PC-9 (cell line): ENCODE measurements at regions not wholly inside any gene's neighbourhood (a gene's known extent, or its start where the extent isn't known, plus 50 kb on each side); places are given as distances from the start of the nearest gene placed in this dataset.

ENCODE experiments used
- BruUV-seq: library from RNA; stranded (reverse); fragments of 400-500 nt; replicated peaks from 2 replicates; lab custom pipeline; 2021; lab: Mats Ljungman, UMichigan
- CTCF ChIA-PET: fragments of 300-600 bp; sonication (Branson Sonifier 250); formaldehyde crosslinking; loops from one replicate; lab custom pipeline; 2022; ENCODE audit warnings: antibody characterized with exemption; lab: Charles Lee
- POLR2A ChIA-PET: fragments of 300-600 bp; sonication (Branson Sonifier 250); formaldehyde crosslinking; loops from one replicate; lab custom pipeline; 2022; ENCODE audit warnings: antibody characterized with exemption; ENCODE audit not compliant: unreplicated experiment; lab: Charles Lee
- DNase-seq, 2 experiments: peaks; one replicate each; pipeline versions ENCODE4 v3.0.0 to v3.0.0-alpha.2; 2015 to 2022; ENCODE audit warnings: mixed read lengths in 1 of 2
- H2AFZ ChIP-seq: fragments of 200-600 bp; sonication (generic); 2 replicates; pipeline ENCODE4 v1.8.1; 2017; ENCODE audit warnings: antibody characterized with exemption
- H3F3A ChIP-seq: fragments of 200-600 bp; sonication (generic); 2 replicates; pipeline ENCODE4 v1.8.1; 2017; ENCODE audit warnings: antibody characterized with exemption, mild to moderate bottlenecking, low read depth; ENCODE audit not compliant: insufficient read depth
- H3K27ac ChIP-seq: fragments of 200-600 bp; sonication (generic); 2 replicates; pipeline ENCODE4 v1.6.1; 2016; ENCODE audit warnings: mixed run types
- H3K27me3 ChIP-seq: fragments of 200-600 bp; sonication (generic); 2 replicates; pipeline ENCODE4 v1.6.1; 2016; ENCODE audit warnings: low read depth, mixed run types; ENCODE audit not compliant: insufficient read depth
- H3K36me3 ChIP-seq: fragments of 200-600 bp; sonication (generic); 2 replicates; pipeline ENCODE4 v1.6.1; 2016; ENCODE audit warnings: low read depth, mixed run types
- H3K4me1 ChIP-seq: fragments of 200-600 bp; sonication (generic); replicated peaks from 2 replicates; pipeline ENCODE4 v1.6.1; 2016; ENCODE audit warnings: mixed run types; ENCODE audit not compliant: insufficient read depth
- H3K4me2 ChIP-seq: fragments of 200-600 bp; sonication (generic); 2 replicates; pipeline ENCODE4 v1.6.1; 2017; ENCODE audit warnings: mixed run types
- H3K4me3 ChIP-seq: fragments of 200-600 bp; sonication (generic); 2 replicates; pipeline ENCODE4 v1.6.1; 2016; ENCODE audit warnings: mixed run types
- H3K79me2 ChIP-seq: fragments of 200-600 bp; sonication (generic); 2 replicates; pipeline ENCODE4 v1.6.1; 2017; ENCODE audit warnings: low read depth, mixed run types
- H3K9me2 ChIP-seq: fragments of 200-600 bp; sonication (generic); 2 replicates; pipeline ENCODE4 v1.8.1; 2017; ENCODE audit warnings: mild to moderate bottlenecking; ENCODE audit not compliant: insufficient read depth
- H3K9me3 ChIP-seq: fragments of 200-600 bp; sonication (generic); 2 replicates; pipeline ENCODE4 v1.8.1; 2016; ENCODE audit warnings: low read depth; ENCODE audit not compliant: insufficient read depth
- H4K20me1 ChIP-seq: fragments of 200-600 bp; sonication (generic); 2 replicates; pipeline ENCODE4 v1.8.1; 2017; ENCODE audit not compliant: insufficient read depth
- CTCF ChIP-seq: fragments of 200-600 bp; sonication (generic); conservative IDR thresholded peaks from 2 replicates; pipeline ENCODE4 v1.6.1; 2017; ENCODE audit warnings: mixed run types, antibody characterized with exemption, mild to moderate bottlenecking, moderate library complexity
- EZH2 ChIP-seq: fragments of 200-600 bp; sonication (generic); IDR thresholded peaks from 2 replicates; pipeline ENCODE4 v1.8.0; 2017; ENCODE audit warnings: antibody characterized with exemption, low read depth
- intact Hi-C: fragments of 100-400 bp; cut with micrococcal nuclease; formaldehyde crosslinking; loops from one replicate; pipeline ENCODE4 v1.10.0; 2022; ENCODE audit not compliant: unreplicated experiment

GRCh38 chr18:60984510-60984909 lies 348.7 kb upstream of the CDH20 start:
- Histone ChIP-seq H3K27ac (no peak overlapping the region), H3K4me1 (no peaks in the 10 kb centered on the region), H3K79me2 (no peaks in the 10 kb centered on the region), H3K9me2 (no peaks in the 10 kb centered on the region), H3K9me3 (no peaks in the 10 kb centered on the region), H3K36me3 (no peaks in the 10 kb centered on the region), H3F3A (no peaks in the 10 kb centered on the region), H4K20me1 (no peaks in the 10 kb centered on the region), H3K4me3 (no peak overlapping the region), H3K4me2 (no peak overlapping the region), H2AFZ (no peak overlapping the region), H3K27me3 (no peaks in the 10 kb centered on the region)
- intact Hi-C loops: no loop called here
- no peak for DNase-seq
- TF ChIP-seq CTCF (no peak), EZH2 (no peak)
- BruUV-seq: no TSS peak
- ChIA-PET CTCF (no interaction called here), POLR2A (no interaction called here)

DNA sequence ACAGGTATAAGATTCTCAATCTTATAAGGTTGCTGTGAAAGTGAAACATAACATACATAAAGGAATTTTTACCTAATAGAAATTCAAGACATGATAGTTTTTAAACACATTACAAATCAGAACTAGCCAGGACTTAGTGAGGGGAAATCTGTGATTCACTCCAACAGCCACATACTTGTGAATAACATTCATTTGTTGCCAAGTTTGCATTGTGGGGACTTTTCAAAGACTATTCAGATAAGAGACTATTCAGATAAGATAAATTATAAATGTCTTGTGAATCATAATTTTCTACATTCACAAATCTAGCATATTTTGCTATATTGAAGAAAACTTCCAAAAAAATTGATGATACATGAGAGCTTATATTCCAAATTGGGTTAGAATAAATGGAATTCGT lies 345.3 kb upstream of the CDH20 start:
- no peak for DNase-seq
- no peaks in the 10 kb centered on the region for H4K20me1 ChIP-seq
- H3F3A ChIP-seq: no peaks in the 10 kb centered on the region
- no peak overlapping the region for H2AFZ ChIP-seq
- no peaks in the 10 kb centered on the region for H3K36me3 ChIP-seq
- H3K27ac ChIP-seq: no peak overlapping the region
- CTCF ChIA-PET: no interaction called here
- H3K4me2 ChIP-seq: no peak overlapping the region
- H3K4me3 ChIP-seq: no peak overlapping the region
- H3K79me2 ChIP-seq: no peaks in the 10 kb centered on the region
- H3K9me2 ChIP-seq: no peaks in the 10 kb centered on the region
- no TSS peak for BruUV-seq
- no peaks in the 10 kb centered on the region for H3K9me3 ChIP-seq
- H3K27me3 ChIP-seq: no peaks in the 10 kb centered on the region
- intact Hi-C loops: no loop called here
- no peak for TF ChIP-seq CTCF
- TF ChIP-seq EZH2: no peak
- POLR2A ChIA-PET: no interaction called here
- no peaks in the 10 kb centered on the region for H3K4me1 ChIP-seq

GRCh38 chr18:60996326-60996725 lies 336.9 kb upstream of the CDH20 start:
- BruUV-seq: no TSS peak
- H3F3A ChIP-seq: no peaks in the 10 kb centered on the region
- intact Hi-C loops: no loop called here
- H3K4me1 ChIP-seq: no peaks in the 10 kb centered on the region
- H4K20me1 ChIP-seq: no peaks in the 10 kb centered on the region
- H3K79me2 ChIP-seq: no peaks in the 10 kb centered on the region
- H3K36me3 ChIP-seq: no peaks in the 10 kb centered on the region
- H2AFZ ChIP-seq: no peak overlapping the region
- DNase-seq: no peak
- ChIA-PET CTCF (no interaction called here), POLR2A (no interaction called here)
- H3K9me3 ChIP-seq: no peaks in the 10 kb centered on the region
- TF ChIP-seq EZH2 (no peak), CTCF (no peak)
- no peak overlapping the region for H3K4me2 ChIP-seq
- H3K9me2 ChIP-seq: no peaks in the 10 kb centered on the region
- no peaks in the 10 kb centered on the region for H3K27me3 ChIP-seq
- H3K4me3 ChIP-seq: no peak overlapping the region
- no peak overlapping the region for H3K27ac ChIP-seq
